Colonic mucosa (tissue), 4 donors: ENCODE measurements at regions not wholly inside any gene's neighbourhood (a gene's known extent, or its start where the extent isn't known, plus 50 kb on each side); places are given as distances from the start of the nearest gene placed in this dataset.

Experiments
- DNase-seq: peaks from one replicate; pipeline ENCODE4 v3.0.0-alpha.2; 2020
- H3K27ac ChIP-seq: fragments of 200-600 bp; one replicate; pipeline ENCODE4 v1.8.0; 2021
- H3K27me3 ChIP-seq: fragments of 200-600 bp; one replicate; pipeline ENCODE4 v1.8.0; 2021
- H3K36me3 ChIP-seq: fragments of 200-600 bp; one replicate; pipeline ENCODE4 v1.8.0; 2021
- H3K4me1 ChIP-seq: fragments of 200-600 bp; one replicate; pipeline ENCODE4 v1.8.0; 2021; ENCODE audit warnings: mild to moderate bottlenecking
- H3K4me3 ChIP-seq: fragments of 200-600 bp; one replicate; pipeline ENCODE4 v1.8.0; 2021
- H3K9ac ChIP-seq, 2 donors: one replicate each; pipeline ENCODE4 v1.7.0; 2013; ENCODE audit warnings: control low read depth in 2 of 2, low read depth in 2 of 2, low read length in 2 of 2
- H3K9me3 ChIP-seq: fragments of 200-600 bp; one replicate; pipeline ENCODE4 v1.8.0; 2021
- intact Hi-C: fragments of 100-400 bp; cut with DNase I; formaldehyde crosslinking; loops from one replicate; pipeline ENCODE4 v1.14.1; 2022
- TF ChIP-seq, protein P1 (sequence below): fragments of 200-600 bp; IDR thresholded peaks from one replicate; pipeline ENCODE4 v1.8.0; 2022; ENCODE audit warnings: antibody characterized with exemption, mild to moderate bottlenecking
- donor health status: healthy.
- donor health status: DM: no; HTN: no; CAD: no.
- donor health status: DM: no; HTN: no; CAD: no.

DNA sequence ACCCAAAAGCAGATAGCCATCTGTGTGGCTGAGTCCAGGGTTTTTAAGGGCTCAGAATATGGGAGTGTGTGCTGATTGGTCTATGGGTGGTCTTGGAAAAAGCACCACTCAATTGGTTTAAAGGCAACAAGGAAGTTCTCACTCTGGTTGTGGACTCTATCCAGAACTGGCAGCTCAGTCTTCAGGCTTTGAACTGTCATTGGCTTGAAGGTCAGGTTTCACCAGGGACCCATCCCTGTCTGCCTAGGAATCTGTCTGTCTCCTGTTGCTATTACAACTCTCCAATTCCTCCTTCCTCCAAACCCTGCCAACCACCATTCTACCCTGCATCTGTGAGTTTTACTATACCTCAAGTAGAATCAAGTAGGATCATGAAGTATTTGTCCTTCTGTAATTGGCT, 341.7 kb upstream of the ADGRL2 start:
- no peak for DNase-seq
- H3K27ac ChIP-seq: no peak overlapping the region
- no peaks in the 10 kb centered on the region for H3K9me3 ChIP-seq
- no peaks in the 10 kb centered on the region for H3K4me1 ChIP-seq
- H3K36me3 ChIP-seq: no peaks in the 10 kb centered on the region
- intact Hi-C loops: no loop called here
- no peaks in the 10 kb centered on the region for H3K27me3 ChIP-seq
- TF ChIP-seq, protein P1, sequence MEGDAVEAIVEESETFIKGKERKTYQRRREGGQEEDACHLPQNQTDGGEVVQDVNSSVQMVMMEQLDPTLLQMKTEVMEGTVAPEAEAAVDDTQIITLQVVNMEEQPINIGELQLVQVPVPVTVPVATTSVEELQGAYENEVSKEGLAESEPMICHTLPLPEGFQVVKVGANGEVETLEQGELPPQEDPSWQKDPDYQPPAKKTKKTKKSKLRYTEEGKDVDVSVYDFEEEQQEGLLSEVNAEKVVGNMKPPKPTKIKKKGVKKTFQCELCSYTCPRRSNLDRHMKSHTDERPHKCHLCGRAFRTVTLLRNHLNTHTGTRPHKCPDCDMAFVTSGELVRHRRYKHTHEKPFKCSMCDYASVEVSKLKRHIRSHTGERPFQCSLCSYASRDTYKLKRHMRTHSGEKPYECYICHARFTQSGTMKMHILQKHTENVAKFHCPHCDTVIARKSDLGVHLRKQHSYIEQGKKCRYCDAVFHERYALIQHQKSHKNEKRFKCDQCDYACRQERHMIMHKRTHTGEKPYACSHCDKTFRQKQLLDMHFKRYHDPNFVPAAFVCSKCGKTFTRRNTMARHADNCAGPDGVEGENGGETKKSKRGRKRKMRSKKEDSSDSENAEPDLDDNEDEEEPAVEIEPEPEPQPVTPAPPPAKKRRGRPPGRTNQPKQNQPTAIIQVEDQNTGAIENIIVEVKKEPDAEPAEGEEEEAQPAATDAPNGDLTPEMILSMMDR: no peak
- no peak overlapping the region for H3K4me3 ChIP-seq
- no peak overlapping the region for H3K9ac ChIP-seq

DNA sequence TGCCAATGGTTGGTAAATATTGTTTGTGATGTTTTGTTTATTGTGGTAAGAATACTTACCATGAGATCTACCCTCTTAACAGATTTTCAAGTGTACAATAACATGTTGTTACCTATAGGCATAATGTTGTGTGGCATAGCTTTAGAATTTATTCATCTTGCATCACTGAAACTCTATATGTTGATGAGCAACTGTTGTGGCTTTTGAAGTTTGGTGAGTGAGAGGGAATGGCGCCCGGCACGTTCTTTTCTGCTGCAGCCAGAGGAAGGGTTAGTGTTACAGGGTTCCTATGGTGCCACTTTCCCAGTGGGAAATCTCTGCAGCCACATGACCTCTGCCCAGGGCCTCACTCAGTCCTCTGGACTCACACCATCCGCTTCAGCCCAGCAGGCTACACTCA, 342.5 kb upstream of the ADGRL2 start:
- TF ChIP-seq, protein P1: no peak
- no peak overlapping the region for H3K9ac ChIP-seq
- no peaks in the 10 kb centered on the region for H3K9me3 ChIP-seq
- H3K27me3 ChIP-seq: no peaks in the 10 kb centered on the region
- H3K36me3 ChIP-seq: no peaks in the 10 kb centered on the region
- DNase-seq: no peak
- H3K4me3 ChIP-seq: no peak overlapping the region
- no peak overlapping the region for H3K27ac ChIP-seq
- intact Hi-C loops: no loop called here
- no peaks in the 10 kb centered on the region for H3K4me1 ChIP-seq

DNA sequence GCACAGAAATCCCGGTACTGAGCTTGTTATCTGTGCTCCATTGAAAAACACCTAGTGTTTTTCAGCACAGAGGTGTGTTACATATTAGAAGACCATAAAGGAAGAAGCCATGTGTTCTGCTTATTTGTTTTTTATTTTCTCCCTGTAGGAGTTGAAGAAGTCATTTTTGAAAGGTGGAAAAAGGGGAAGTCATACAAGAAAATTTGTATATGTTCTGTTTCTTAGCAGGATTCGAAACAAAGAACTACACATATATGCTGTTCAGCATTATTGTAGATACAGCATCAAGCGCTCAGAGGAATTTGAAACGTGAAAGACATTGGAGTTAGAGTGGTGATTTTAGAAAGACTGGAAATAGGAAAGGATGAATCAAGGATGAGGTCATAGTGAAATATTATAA, 345.3 kb upstream of the ADGRL2 start:
- H3K36me3 ChIP-seq: no peaks in the 10 kb centered on the region

DNA sequence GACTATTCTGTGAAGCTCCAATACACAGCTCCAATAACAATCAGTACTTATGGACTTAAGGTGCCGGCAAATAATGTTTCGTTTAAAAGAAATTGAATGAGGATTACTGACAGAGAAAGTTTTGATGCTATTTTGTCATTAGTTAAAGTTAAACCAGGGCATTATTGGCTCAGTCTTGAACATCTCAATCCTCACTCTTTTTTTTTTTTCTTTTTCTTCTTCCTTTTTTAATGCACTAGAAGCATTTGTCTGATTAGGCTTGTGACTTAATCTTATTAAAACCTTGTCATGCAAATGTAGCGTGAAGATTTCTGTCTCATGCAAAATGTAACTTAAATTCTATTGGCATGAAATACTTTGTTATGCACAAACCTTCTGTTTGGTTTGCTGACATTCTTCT, 346.8 kb upstream of the ADGRL2 start:
- peak overlapping the region; percentile 51 for H3K27ac ChIP-seq

More for the DNA sequence above, 345.3 kb upstream of the ADGRL2 start:
- no peak overlapping the region for H3K9ac ChIP-seq
- no peak for DNase-seq
- TF ChIP-seq, protein P1: no peak
- no peak overlapping the region for H3K27ac ChIP-seq
- no peaks in the 10 kb centered on the region for H3K4me1 ChIP-seq
- intact Hi-C loops: no loop called here
- H3K9me3 ChIP-seq: no peaks in the 10 kb centered on the region
- H3K27me3 ChIP-seq: no peaks in the 10 kb centered on the region
- no peak overlapping the region for H3K4me3 ChIP-seq

DNA sequence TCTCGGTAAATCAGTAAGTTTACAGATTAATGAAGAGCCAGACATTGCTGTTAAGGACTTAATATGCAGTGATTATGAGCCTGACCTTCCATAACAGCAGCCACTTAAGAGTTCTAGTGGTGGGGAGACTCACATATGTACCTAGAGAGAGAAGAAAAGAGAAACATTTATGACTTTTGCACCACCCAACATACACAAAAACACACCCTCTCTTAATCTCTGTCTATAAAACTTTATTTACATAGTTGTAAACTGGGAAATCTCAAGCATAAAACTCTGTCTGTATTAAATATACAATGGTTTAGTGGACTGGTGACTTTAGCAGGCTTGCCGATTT, 347.4 kb upstream of the ADGRL2 start:
- no peaks in the 10 kb centered on the region for H3K4me1 ChIP-seq
- no peaks in the 10 kb centered on the region for H3K36me3 ChIP-seq
- DNase-seq: no peak
- H3K27ac ChIP-seq: peak overlapping the region; percentile 51
- intact Hi-C loops: no loop called here
- TF ChIP-seq, protein P1: no peak
- H3K27me3 ChIP-seq: no peaks in the 10 kb centered on the region
- no peak overlapping the region for H3K4me3 ChIP-seq
- no peaks in the 10 kb centered on the region for H3K9me3 ChIP-seq
- H3K9ac ChIP-seq: no peak overlapping the region

More for the DNA sequence above, 346.8 kb upstream of the ADGRL2 start:
- H3K9ac ChIP-seq: peak overlapping the region in 1 of 2 donors; percentile 4
- no peaks in the 10 kb centered on the region for H3K36me3 ChIP-seq
- TF ChIP-seq, protein P1: no peak
- no peak for DNase-seq
- H3K27me3 ChIP-seq: no peaks in the 10 kb centered on the region
- H3K4me1 ChIP-seq: no peaks in the 10 kb centered on the region
- intact Hi-C loops: no loop called here
- H3K9me3 ChIP-seq: no peaks in the 10 kb centered on the region
- H3K4me3 ChIP-seq: no peak overlapping the region
